GM23338 (cell line): ENCODE measurements at regions not wholly inside any gene's neighbourhood (a gene's known extent, or its start where the extent isn't known, plus 50 kb on each side); places are given as distances from the start of the nearest gene placed in this dataset.

ENCODE experiments used
- ATAC-seq: fragments of 200-7000 bp; cut with Tn5 transposase; 3 replicates; pipeline ENCODE4 v1.9.1; 2020
- DNase-seq: peaks from one replicate; pipeline ENCODE4 v3.0.0-alpha.2; 2015; ENCODE audit warnings: low spot score
- H2AFZ ChIP-seq: fragments of 200-600 bp; sonication (generic); 2 replicates; pipeline ENCODE4 v1.8.0; 2016; ENCODE audit warnings: antibody characterized with exemption, mild to moderate bottlenecking, moderate library complexity
- H3F3A ChIP-seq: fragments of 200-600 bp; sonication (generic); replicated peaks from 2 replicates; pipeline ENCODE4 v1.8.0; 2017; ENCODE audit warnings: antibody characterized with exemption, mixed run types, low read depth
- H3K27ac ChIP-seq: fragments of 200-600 bp; sonication (generic); 2 replicates; pipeline ENCODE4 v1.6.1; 2016; ENCODE audit warnings: low read depth
- H3K27me3 ChIP-seq: fragments of 200-600 bp; sonication (generic); 2 replicates; pipeline ENCODE4 v1.8.0; 2016; ENCODE audit warnings: mild to moderate bottlenecking, mixed run types, moderate library complexity; ENCODE audit not compliant: insufficient read depth
- H3K36me3 ChIP-seq: fragments of 200-600 bp; sonication (generic); 2 replicates; pipeline ENCODE4 v1.8.0; 2016; ENCODE audit warnings: mild to moderate bottlenecking; ENCODE audit not compliant: insufficient read depth
- H3K4me1 ChIP-seq: fragments of 200-600 bp; sonication (generic); 2 replicates; pipeline ENCODE4 v1.8.0; 2016; ENCODE audit warnings: mild to moderate bottlenecking, moderate library complexity; ENCODE audit not compliant: insufficient read depth
- H3K4me2 ChIP-seq: fragments of 200-600 bp; sonication (generic); 2 replicates; pipeline ENCODE4 v1.7.1; 2017; ENCODE audit warnings: mixed run types
- H3K4me3 ChIP-seq: fragments of 200-600 bp; sonication (generic); 2 replicates; pipeline ENCODE4 v1.6.1; 2016; ENCODE audit warnings: mixed run types
- H3K79me2 ChIP-seq: fragments of 200-600 bp; sonication (generic); replicated peaks from 2 replicates; pipeline ENCODE4 v1.8.0; 2017; ENCODE audit warnings: mild to moderate bottlenecking; ENCODE audit not compliant: insufficient read depth
- H3K9me2 ChIP-seq: fragments of 200-600 bp; sonication (generic); 2 replicates; pipeline ENCODE4 v1.8.0; 2017; ENCODE audit not compliant: insufficient read depth
- H4K20me1 ChIP-seq: fragments of 200-600 bp; sonication (generic); replicated peaks from 2 replicates; pipeline ENCODE4 v1.8.0; 2017; ENCODE audit warnings: mild to moderate bottlenecking; ENCODE audit not compliant: insufficient read depth
- H3K27ac Mint-ChIP-seq: 2 replicates; pipeline ENCODE4 v1.8.0; 2020; ENCODE audit warnings: inconsistent platforms, mild to moderate bottlenecking, moderate library complexity, mixed read lengths
- H3K27me3 Mint-ChIP-seq: 3 replicates; pipeline ENCODE4 v1.8.0; 2022; ENCODE audit warnings: low read depth, mild to moderate bottlenecking, moderate library complexity, mixed read lengths, inconsistent platforms; ENCODE audit not compliant: insufficient read depth, poor library complexity
- H3K36me3 Mint-ChIP-seq: 3 replicates; pipeline ENCODE4 v1.8.0; 2021; ENCODE audit warnings: low read depth, mild to moderate bottlenecking, inconsistent platforms, moderate library complexity, mixed read lengths
- H3K4me1 Mint-ChIP-seq: 3 replicates; pipeline ENCODE4 v1.8.0; 2020; ENCODE audit warnings: mild to moderate bottlenecking, inconsistent platforms, mixed read lengths
- H3K4me3 Mint-ChIP-seq: 3 replicates; pipeline ENCODE4 v1.8.0; 2021; ENCODE audit warnings: moderate library complexity, mild to moderate bottlenecking, inconsistent platforms, mixed read lengths
- H3K9me3 Mint-ChIP-seq: 3 replicates; pipeline ENCODE4 v1.8.0; 2020; ENCODE audit warnings: moderate library complexity, mild to moderate bottlenecking, inconsistent platforms, mixed read lengths
- CREB1 ChIP-seq: fragments of 250-450 bp; sonication (Bioruptor Pico); IDR thresholded peaks from 2 replicates; pipeline ENCODE4 v1.5.0; 2020; ENCODE audit warnings: low read depth, mild to moderate bottlenecking, moderate library complexity
- CTCF ChIP-seq, 2 experiments: fragments of 200-600 bp in 1 of 2; sonication (generic) in 1 of 2; conservative IDR thresholded peaks; 2 replicates each; pipeline versions ENCODE4 v1.5.1 to v1.6.1; 2016 to 2017; ENCODE audit warnings: antibody characterized with exemption in 2 of 2, low read depth in 2 of 2, mild to moderate bottlenecking in 2 of 2, moderate library complexity in 1 of 2
- ETS1 ChIP-seq: IDR thresholded peaks from 2 replicates; pipeline ENCODE4 v1.6.1; 2016; ENCODE audit warnings: antibody characterized with exemption
- EZH2 ChIP-seq: fragments of 200-600 bp; sonication (generic); IDR thresholded peaks from one replicate; pipeline ENCODE4 v1.8.0; 2017; ENCODE audit warnings: antibody characterized with exemption, mild to moderate bottlenecking, low read depth; ENCODE audit not compliant: unreplicated experiment
- JUNB ChIP-seq: IDR thresholded peaks from one replicate; pipeline ENCODE4 v1.6.1; 2016; ENCODE audit warnings: antibody characterized with exemption; ENCODE audit not compliant: unreplicated experiment
- NANOG ChIP-seq: IDR thresholded peaks from 2 replicates; pipeline ENCODE4 v1.6.1; 2016; ENCODE audit warnings: antibody characterized with exemption, borderline replicate concordance
- POLR2AphosphoS5 ChIP-seq: IDR thresholded peaks from 2 replicates; pipeline ENCODE4 v1.6.1; 2016; ENCODE audit warnings: antibody characterized with exemption, low read depth
- REST ChIP-seq: IDR thresholded peaks from one replicate; pipeline ENCODE4 v1.6.1; 2018; ENCODE audit warnings: antibody characterized with exemption; ENCODE audit not compliant: unreplicated experiment
- STAT1 ChIP-seq: IDR thresholded peaks from one replicate; pipeline ENCODE4 v1.6.1; 2016; ENCODE audit warnings: antibody characterized with exemption; ENCODE audit not compliant: unreplicated experiment
- ZNF114 ChIP-seq: fragments of 250-450 bp; sonication (Bioruptor Pico); IDR thresholded peaks from 2 replicates; pipeline ENCODE4 v1.5.0; 2020; ENCODE audit warnings: mild to moderate bottlenecking, moderate library complexity

GRCh38 chr11:13065200-13065787 lies 56.2 kb downstream of the RASSF10 start:
- H3K9me3 Mint-ChIP-seq = no peaks in the 10 kb centered on the region
- no peak overlapping the region for H3K27ac Mint-ChIP-seq

DNA sequence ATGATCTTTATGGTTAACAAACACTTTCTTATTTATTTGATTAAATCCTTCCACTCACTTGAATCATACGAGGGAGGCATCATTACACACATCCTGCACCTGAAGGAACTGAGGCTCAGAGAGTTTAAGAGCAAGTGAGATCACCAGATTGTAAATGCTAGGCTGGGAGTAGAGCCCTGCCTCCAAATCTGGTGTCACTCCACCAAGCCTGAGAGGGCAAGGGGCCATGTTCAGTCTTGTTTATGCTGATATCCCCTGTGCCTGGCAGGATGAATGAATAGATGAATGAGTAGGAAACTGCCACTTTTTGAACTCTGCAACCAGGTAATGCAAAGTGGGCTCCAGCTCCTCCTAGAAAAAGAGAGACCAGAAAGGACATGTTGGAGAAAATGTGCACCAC lies 59.1 kb downstream of the RASSF10 start:
- no peak overlapping the region for H3K27ac Mint-ChIP-seq
- no peaks in the 10 kb centered on the region for H3K9me2 ChIP-seq
- H3K79me2 ChIP-seq = no peaks in the 10 kb centered on the region
- no peaks in the 10 kb centered on the region for H3K4me1 ChIP-seq
- no peaks in the 10 kb centered on the region for H3F3A ChIP-seq
- no peaks in the 10 kb centered on the region for H3K36me3 ChIP-seq
- no peak overlapping the region for H3K4me3 ChIP-seq
- peaks cover 3% of the 10 kb centered on the region for H3K27me3 Mint-ChIP-seq
- ATAC-seq (no peak), DNase-seq (no peak)
- no peak overlapping the region for H2AFZ ChIP-seq
- H3K9me3 Mint-ChIP-seq = no peaks in the 10 kb centered on the region
- H3K4me2 ChIP-seq = no peak overlapping the region
- H3K4me1 Mint-ChIP-seq = peaks cover 3% of the 10 kb centered on the region; the same call in 1 of the 3 replicates
- H3K36me3 Mint-ChIP-seq = no peaks in the 10 kb centered on the region; the same call in 2 of the 3 replicates
- H3K27me3 ChIP-seq = no peaks in the 10 kb centered on the region
- no peaks in the 10 kb centered on the region for H4K20me1 ChIP-seq
- no peak overlapping the region for H3K27ac ChIP-seq
- no peak overlapping the region for H3K4me3 Mint-ChIP-seq
- TF ChIP-seq JUNB = no peak
- TF ChIP-seq CREB1 (CRISPR knock-in tag) = no peak
- no peak for TF ChIP-seq EZH2
- no peak for TF ChIP-seq ZNF114 (CRISPR knock-in tag)
- no peak for TF ChIP-seq ETS1
- TF ChIP-seq POLR2AphosphoS5 = no peak
- no peak for TF ChIP-seq STAT1
- no peak for TF ChIP-seq REST

More at GRCh38 chr11:13065200-13065787, 56.2 kb downstream of the RASSF10 start:
- no peaks in the 10 kb centered on the region for H3K36me3 ChIP-seq
- H3K4me3 Mint-ChIP-seq = no peak overlapping the region
- H3K36me3 Mint-ChIP-seq = no peaks in the 10 kb centered on the region; the same call in 2 of the 3 replicates
- H4K20me1 ChIP-seq = no peaks in the 10 kb centered on the region
- TF ChIP-seq ZNF114 (CRISPR knock-in tag) = no peak
- no peak for TF ChIP-seq NANOG
- no peak for TF ChIP-seq CTCF (conservative IDR thresholded peaks at IDR 0.05; ENCODE audit: low read depth in 2 of 2)
- no peak for TF ChIP-seq POLR2AphosphoS5
- peaks cover 3% of the 10 kb centered on the region; the same call in 1 of the 3 replicates for H3K4me1 Mint-ChIP-seq
- H3F3A ChIP-seq = no peaks in the 10 kb centered on the region
- no peaks in the 10 kb centered on the region for H3K27me3 ChIP-seq
- no peak overlapping the region for H3K4me2 ChIP-seq
- DNase-seq (no peak), ATAC-seq (no peak)
- no peak overlapping the region for H3K27ac ChIP-seq
- H2AFZ ChIP-seq = no peak overlapping the region
- H3K9me2 ChIP-seq = no peaks in the 10 kb centered on the region
- peaks cover 3% of the 10 kb centered on the region for H3K27me3 Mint-ChIP-seq
- no peaks in the 10 kb centered on the region for H3K4me1 ChIP-seq
- no peak overlapping the region for H3K4me3 ChIP-seq
- H3K79me2 ChIP-seq = no peaks in the 10 kb centered on the region
